Progenitor cell of endocrine pancreas (in vitro differentiated cells): ENCODE measurements at regions not wholly inside any gene's neighbourhood (a gene's known extent, or its start where the extent isn't known, plus 50 kb on each side); places are given as distances from the start of the nearest gene placed in this dataset.
"Not testable (repeated sequence)": the region's sequence is repeated elsewhere in the genome, so short reads cannot be mapped to it uniquely, and the experiment has no call there.

Experiments used
- DNase-seq: peaks from one replicate; pipeline ENCODE4 v3.0.0; 2021; ENCODE audit warnings: low spot score; ENCODE audit not compliant: unreplicated experiment
- H3K27ac Mint-ChIP-seq: 2 replicates; pipeline ENCODE4 v1.8.0; 2021; ENCODE audit warnings: mild to moderate bottlenecking, moderate library complexity, mixed read lengths
- H3K27me3 Mint-ChIP-seq: 2 replicates; pipeline ENCODE4 v1.8.0; 2021; ENCODE audit warnings: mixed read lengths
- H3K36me3 Mint-ChIP-seq: 2 replicates; pipeline ENCODE4 v1.8.0; 2022; ENCODE audit warnings: mixed read lengths; ENCODE audit not compliant: insufficient read depth
- H3K4me1 Mint-ChIP-seq: 2 replicates; pipeline ENCODE4 v1.8.0; 2021; ENCODE audit warnings: low read depth, mixed read lengths
- H3K4me3 Mint-ChIP-seq: 2 replicates; pipeline ENCODE4 v1.8.0; 2021; ENCODE audit warnings: low read depth, mild to moderate bottlenecking, moderate library complexity, mixed read lengths
- H3K9me3 Mint-ChIP-seq: 2 replicates; pipeline ENCODE4 v1.8.0; 2021; ENCODE audit warnings: low read depth, mixed read lengths
- TF ChIP-seq, protein P1 (sequence below): fragments of 200-600 bp; sonication (generic); IDR thresholded peaks from one replicate; pipeline ENCODE4 v1.5.0; 2021; ENCODE audit warnings: antibody characterized with exemption, mild to moderate bottlenecking; ENCODE audit not compliant: unreplicated experiment

DNA sequence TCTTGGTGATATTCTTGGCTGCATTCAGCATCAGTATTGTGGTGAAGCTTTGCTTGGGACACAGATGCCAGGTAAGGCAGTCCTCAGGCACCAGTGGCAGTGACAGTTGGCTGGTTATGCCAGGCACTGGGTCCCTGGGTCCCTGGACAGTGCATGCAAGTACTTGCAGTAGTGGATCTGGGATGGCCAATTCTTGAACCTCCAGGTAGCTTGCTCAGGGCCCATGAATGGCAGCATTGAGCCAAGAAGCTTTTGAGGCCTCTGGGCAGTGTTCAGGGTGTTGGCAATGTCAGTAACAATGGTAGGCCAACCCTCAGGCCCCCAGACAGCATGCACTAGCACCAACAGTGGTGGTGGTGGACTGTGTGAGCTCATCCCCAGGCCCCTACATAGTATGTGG, 106.8 kb upstream of the ANXA10 start:
- Mint-ChIP-seq H3K36me3 (no peaks in the 10 kb centered on the region), H3K9me3 (peaks cover 11% of the 10 kb centered on the region), H3K4me1 (no peaks in the 10 kb centered on the region), H3K27me3 (no peaks in the 10 kb centered on the region), H3K4me3 (no peak overlapping the region), H3K27ac (no peak overlapping the region)
- TF ChIP-seq, protein P1, sequence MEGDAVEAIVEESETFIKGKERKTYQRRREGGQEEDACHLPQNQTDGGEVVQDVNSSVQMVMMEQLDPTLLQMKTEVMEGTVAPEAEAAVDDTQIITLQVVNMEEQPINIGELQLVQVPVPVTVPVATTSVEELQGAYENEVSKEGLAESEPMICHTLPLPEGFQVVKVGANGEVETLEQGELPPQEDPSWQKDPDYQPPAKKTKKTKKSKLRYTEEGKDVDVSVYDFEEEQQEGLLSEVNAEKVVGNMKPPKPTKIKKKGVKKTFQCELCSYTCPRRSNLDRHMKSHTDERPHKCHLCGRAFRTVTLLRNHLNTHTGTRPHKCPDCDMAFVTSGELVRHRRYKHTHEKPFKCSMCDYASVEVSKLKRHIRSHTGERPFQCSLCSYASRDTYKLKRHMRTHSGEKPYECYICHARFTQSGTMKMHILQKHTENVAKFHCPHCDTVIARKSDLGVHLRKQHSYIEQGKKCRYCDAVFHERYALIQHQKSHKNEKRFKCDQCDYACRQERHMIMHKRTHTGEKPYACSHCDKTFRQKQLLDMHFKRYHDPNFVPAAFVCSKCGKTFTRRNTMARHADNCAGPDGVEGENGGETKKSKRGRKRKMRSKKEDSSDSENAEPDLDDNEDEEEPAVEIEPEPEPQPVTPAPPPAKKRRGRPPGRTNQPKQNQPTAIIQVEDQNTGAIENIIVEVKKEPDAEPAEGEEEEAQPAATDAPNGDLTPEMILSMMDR: no peak
- DNase-seq: no peak

DNA sequence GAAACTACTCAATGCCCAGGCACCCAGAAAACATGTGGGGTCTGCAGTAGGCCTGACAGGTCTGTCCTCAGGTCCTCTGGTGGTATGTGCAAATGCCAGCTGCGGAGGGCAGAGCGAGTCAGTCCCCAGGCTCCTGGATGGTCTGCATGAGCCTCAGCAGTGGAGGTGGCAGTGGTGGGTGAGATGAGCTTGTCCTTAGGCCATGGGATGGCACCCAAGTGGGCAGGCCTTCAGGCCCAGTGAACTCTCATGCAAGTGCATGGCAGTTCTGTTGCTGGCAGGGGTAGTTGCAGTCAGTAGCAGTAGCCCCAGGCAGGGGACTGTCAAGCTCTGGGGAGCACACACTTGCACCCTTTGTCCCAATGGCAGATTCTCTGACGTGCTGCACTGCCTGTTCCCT, 106.3 kb upstream of the ANXA10 start:
- Mint-ChIP-seq H3K27ac (no peak overlapping the region), H3K4me3 (no peak overlapping the region), H3K9me3 (peaks cover 11% of the 10 kb centered on the region), H3K36me3 (no peaks in the 10 kb centered on the region), H3K4me1 (no peaks in the 10 kb centered on the region), H3K27me3 (no peaks in the 10 kb centered on the region)
- TF ChIP-seq, protein P1: no peak
- no peak for DNase-seq

DNA sequence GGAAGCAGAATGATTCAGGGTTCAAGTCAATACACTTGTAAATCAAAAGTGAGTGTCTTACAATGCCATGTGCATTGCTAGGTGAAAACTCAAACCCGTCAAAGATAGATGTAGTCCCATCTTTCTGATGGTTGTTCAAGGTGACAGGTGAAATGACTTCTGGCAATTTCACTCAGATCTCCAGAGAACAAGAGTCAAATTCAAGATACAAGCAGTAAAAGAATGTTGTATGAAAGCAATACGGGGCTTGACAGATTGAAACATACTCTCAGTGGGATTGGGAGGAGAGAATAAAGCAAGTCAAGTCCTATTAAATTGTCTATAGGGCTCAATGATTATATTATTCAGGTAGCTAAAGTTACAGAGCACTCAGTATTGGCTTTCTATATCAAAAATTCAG, 105.1 kb upstream of the ANXA10 start:
- no peaks in the 10 kb centered on the region for H3K36me3 Mint-ChIP-seq
- H3K4me1 Mint-ChIP-seq: no peaks in the 10 kb centered on the region
- DNase-seq: no peak
- no peaks in the 10 kb centered on the region for H3K27me3 Mint-ChIP-seq
- H3K27ac Mint-ChIP-seq: no peak overlapping the region
- H3K9me3 Mint-ChIP-seq: peaks cover 6% of the 10 kb centered on the region
- no peak overlapping the region for H3K4me3 Mint-ChIP-seq
- TF ChIP-seq, protein P1: no peak

DNA sequence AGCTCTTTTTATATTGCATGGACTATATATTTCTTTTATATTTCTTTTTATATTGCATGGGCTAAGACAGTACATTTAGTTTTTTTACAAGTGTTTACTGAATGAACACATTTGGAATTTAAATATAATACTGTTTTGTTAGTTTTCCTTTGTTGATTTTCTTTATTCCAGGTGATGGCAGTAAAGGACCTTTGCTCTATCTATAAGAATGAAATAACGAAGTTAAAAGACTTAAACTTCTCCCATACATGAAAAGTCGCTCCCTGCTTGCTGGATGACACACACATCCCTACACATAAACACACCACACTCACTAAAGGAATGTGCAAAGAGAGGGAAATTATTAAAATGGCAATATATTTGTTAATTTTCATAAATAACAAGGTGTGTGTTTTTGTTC, 102.5 kb upstream of the ANXA10 start:
- Mint-ChIP-seq H3K36me3 (no peaks in the 10 kb centered on the region), H3K27me3 (no peaks in the 10 kb centered on the region)
- no peak for DNase-seq

DNA sequence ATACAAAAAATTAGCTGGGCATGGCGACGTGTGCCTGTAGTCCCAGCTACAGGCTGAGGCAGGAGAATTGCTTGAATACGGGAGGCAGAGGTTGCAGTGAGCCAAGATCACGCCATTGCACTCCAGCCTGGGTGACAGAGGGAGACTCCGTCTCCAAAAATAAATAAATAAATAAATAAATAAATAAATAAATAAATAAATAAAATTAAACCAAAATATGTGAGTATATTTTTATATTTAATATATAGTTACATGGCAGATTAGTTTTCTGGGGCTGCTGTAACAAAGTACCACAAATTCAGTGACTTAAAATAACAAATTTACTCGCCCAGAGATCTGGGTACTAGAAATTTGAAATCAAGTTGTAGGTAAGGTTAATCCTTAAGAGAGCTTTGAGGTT, 84.2 kb upstream of the ANXA10 start:
- H3K36me3 Mint-ChIP-seq, H3K4me1 Mint-ChIP-seq, H3K27ac Mint-ChIP-seq, DNase-seq, H3K9me3 Mint-ChIP-seq, H3K27me3 Mint-ChIP-seq, H3K4me3 Mint-ChIP-seq: not testable (repeated sequence)

More for the DNA sequence above, 102.5 kb upstream of the ANXA10 start:
- Mint-ChIP-seq H3K4me3 (no peak overlapping the region), H3K27ac (no peak overlapping the region), H3K9me3 (peaks cover 5% of the 10 kb centered on the region), H3K4me1 (no peaks in the 10 kb centered on the region)
- TF ChIP-seq, protein P1: no peak

DNA sequence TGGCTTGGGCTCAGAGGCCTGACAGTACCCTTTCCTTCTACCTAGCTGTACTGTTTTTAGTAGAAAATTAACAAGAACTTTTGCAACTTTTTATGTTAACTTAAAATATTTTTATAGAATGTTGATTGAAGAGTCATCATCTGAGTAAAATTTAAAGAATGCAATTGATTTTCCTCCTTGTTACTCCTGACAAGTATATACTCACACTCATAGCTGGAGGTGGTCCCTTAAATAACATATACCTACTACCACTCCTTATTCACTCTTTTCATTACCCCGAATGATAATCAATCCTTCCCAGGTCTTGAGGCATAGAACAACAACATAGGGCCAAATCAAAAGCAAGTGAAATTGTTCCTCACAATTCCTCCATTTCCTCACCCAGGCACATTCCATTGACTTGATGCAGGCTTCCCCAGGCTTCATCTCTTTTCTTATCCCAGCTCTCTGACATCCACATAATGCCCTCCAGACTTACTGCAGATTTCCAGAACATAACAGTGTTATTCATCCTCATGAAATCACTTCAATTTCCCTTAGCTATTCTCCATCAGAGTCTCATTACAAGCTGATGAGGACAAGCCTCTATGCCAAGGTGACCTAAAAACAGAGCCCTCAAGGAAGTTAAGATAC, 73.2 kb upstream of the ANXA10 start:
- Mint-ChIP-seq H3K4me1 (no peaks in the 10 kb centered on the region), H3K9me3 (peaks cover 9% of the 10 kb centered on the region), H3K27me3 (no peaks in the 10 kb centered on the region), H3K27ac (no peak overlapping the region), H3K4me3 (no peak overlapping the region), H3K36me3 (no peaks in the 10 kb centered on the region)
- no peak for DNase-seq
- TF ChIP-seq, protein P1: no peak
